ENCODE measurements at regions not wholly inside any gene's neighbourhood (a gene's known extent, or its start where the extent isn't known, plus 50 kb on each side); places are given as distances from the start of the nearest gene placed in this dataset.

DNA sequence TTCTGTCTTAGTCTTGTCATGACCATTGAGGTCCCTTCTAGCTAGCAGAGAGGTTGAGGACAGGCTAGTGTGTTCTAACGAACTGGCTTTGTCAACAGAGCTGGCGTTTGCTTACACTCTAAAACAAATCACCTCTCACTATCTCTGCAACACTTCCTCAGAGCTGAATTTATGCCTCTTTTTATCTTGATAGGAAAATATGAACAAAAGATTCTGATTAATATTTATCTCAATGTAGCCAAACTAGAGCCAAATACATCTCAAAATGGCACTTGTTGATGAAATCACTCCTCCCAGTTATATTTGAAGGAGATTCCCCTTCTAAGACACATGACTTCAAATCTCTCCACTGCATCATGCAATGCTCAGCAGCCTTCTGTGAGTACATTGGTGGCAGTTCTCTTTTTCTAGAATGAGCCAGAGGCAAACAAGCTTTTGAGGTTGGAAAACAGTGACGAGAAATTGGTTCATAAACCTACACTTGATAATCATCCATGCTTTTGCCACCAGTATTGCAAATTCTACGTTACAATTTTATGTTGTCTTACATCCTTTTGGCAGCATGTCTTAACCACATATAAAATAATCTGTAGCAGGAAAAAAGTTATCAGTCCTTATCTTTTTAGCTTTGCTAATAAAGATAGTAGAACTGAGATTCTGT, 615.7 kb upstream of the CITED2 start:
- no peaks in the 10 kb centered on the region for H3K27me3 ChIP-seq
- H3K4me1 ChIP-seq = no peaks in the 10 kb centered on the region
- TF ChIP-seq CTCF (IDR thresholded peaks at IDR 0.05) (no peak), POLR2A (IDR thresholded peaks at IDR 0.05) (no peak)
- no peaks in the 10 kb centered on the region for H3K36me3 ChIP-seq
- H3K27ac ChIP-seq = no peak overlapping the region
- DNase-seq = no peak
- no peak overlapping the region for H3K4me3 ChIP-seq
- no peaks in the 10 kb centered on the region for H3K9me3 ChIP-seq

- no peak for TF ChIP-seq POLR2A (IDR thresholded peaks at IDR 0.05)
- no peak for TF ChIP-seq CTCF (IDR thresholded peaks at IDR 0.05)
- H3K27ac ChIP-seq = no peak overlapping the region
- no peaks in the 10 kb centered on the region for H3K36me3 ChIP-seq
- no peaks in the 10 kb centered on the region for H3K4me1 ChIP-seq
- no peaks in the 10 kb centered on the region for H3K27me3 ChIP-seq
- no peak for DNase-seq
- no peak overlapping the region for H3K4me3 ChIP-seq
- no peaks in the 10 kb centered on the region for H3K9me3 ChIP-seq
Measured at GRCh38 chr6:139988685-139989084, 614.2 kb upstream of the CITED2 start.

GRCh38 chr6:139987091-139987490, 612.6 kb upstream of the CITED2 start:
- H3K36me3 ChIP-seq = no peaks in the 10 kb centered on the region
- no peak overlapping the region for H3K27ac ChIP-seq
- TF ChIP-seq POLR2A (IDR thresholded peaks at IDR 0.05) (no peak), CTCF (IDR thresholded peaks at IDR 0.05) (no peak)

GRCh38 chr6:139985236-139985815, 610.9 kb upstream of the CITED2 start:
- H3K36me3 ChIP-seq = no peaks in the 10 kb centered on the region
- no peaks in the 10 kb centered on the region for H3K9me3 ChIP-seq
- TF ChIP-seq CTCF (IDR thresholded peaks at IDR 0.05) (no peak), POLR2A (IDR thresholded peaks at IDR 0.05) (no peak)
- no peak overlapping the region for H3K4me3 ChIP-seq
- DNase-seq = no peak
- H3K4me1 ChIP-seq = peaks cover 0 to 13% (median 0%) of the 10 kb centered on the region in 4 donors
- no peaks in the 10 kb centered on the region for H3K27me3 ChIP-seq
- H3K27ac ChIP-seq = no peak overlapping the region

More at GRCh38 chr6:139987091-139987490, 612.6 kb upstream of the CITED2 start:
- H3K4me1 ChIP-seq = peaks cover 0 to 9% (median 0%) of the 10 kb centered on the region in 4 donors
- H3K27me3 ChIP-seq = no peaks in the 10 kb centered on the region
- H3K4me3 ChIP-seq = no peak overlapping the region
- no peaks in the 10 kb centered on the region for H3K9me3 ChIP-seq
- no peak for DNase-seq

- H3K9me3 ChIP-seq = no peaks in the 10 kb centered on the region
- no peak overlapping the region for H3K4me3 ChIP-seq
- peaks cover 0 to 13% (median 0%) of the 10 kb centered on the region in 4 donors for H3K4me1 ChIP-seq
- peak overlapping the region in 1 of 4 donors; percentile 29 for H3K27ac ChIP-seq
- no peak for DNase-seq
- H3K36me3 ChIP-seq = no peaks in the 10 kb centered on the region
- no peak for TF ChIP-seq CTCF (IDR thresholded peaks at IDR 0.05)
- no peak for TF ChIP-seq POLR2A (IDR thresholded peaks at IDR 0.05)
- H3K27me3 ChIP-seq = no peaks in the 10 kb centered on the region
Measured at GRCh38 chr6:139984317-139984716, 609.9 kb upstream of the CITED2 start.

Measured in Peyer's patch (tissue), 4 donors.